ENCODE measurements at regions not wholly inside any gene's neighbourhood (a gene's known extent, or its start where the extent isn't known, plus 50 kb on each side); places are given as distances from the start of the nearest gene placed in this dataset.

GRCh38 chr5:44695259-44695658 is 113.5 kb upstream of the MRPS30 start:
- TF ChIP-seq CTCF (IDR thresholded peaks at IDR 0.05) (no peak), EZH2 (IDR thresholded peaks at IDR 0.05; ENCODE audit: borderline replicate concordance, insufficient read depth, low read depth, low read length, poor library complexity, severe bottlenecking) (no peak)
